Upper lobe of left lung (tissue), 4 donors: ENCODE measurements at regions not wholly inside any gene's neighbourhood (a gene's known extent, or its start where the extent isn't known, plus 50 kb on each side); places are given as distances from the start of the nearest gene placed in this dataset.

Source experiments
- POLR2A ChIP-seq, 4 donors: fragments of 450-650 bp; IDR thresholded peaks; one replicate each; pipeline ENCODE4 v1.5.1; 2016 to 2017; ENCODE audit warnings: antibody characterized with exemption in 4 of 4, mild to moderate bottlenecking in 2 of 4
- POLR2AphosphoS5 ChIP-seq, 2 donors: sonication (generic); formaldehyde crosslinking; IDR thresholded peaks; one replicate each; pipeline ENCODE4 v1.5.1; 2017; ENCODE audit warnings: antibody characterized with exemption in 2 of 2
- TF ChIP-seq, protein P1 (sequence below), 6 experiments: fragments of 450-650 bp in 4 of 6; fragments of 200-600 bp in 2 of 6; sonication (generic) in 2 of 6; IDR thresholded peaks; one replicate each; pipeline ENCODE4 v1.5.1; 2016 to 2019; ENCODE audit warnings: antibody characterized with exemption in 6 of 6

DNA sequence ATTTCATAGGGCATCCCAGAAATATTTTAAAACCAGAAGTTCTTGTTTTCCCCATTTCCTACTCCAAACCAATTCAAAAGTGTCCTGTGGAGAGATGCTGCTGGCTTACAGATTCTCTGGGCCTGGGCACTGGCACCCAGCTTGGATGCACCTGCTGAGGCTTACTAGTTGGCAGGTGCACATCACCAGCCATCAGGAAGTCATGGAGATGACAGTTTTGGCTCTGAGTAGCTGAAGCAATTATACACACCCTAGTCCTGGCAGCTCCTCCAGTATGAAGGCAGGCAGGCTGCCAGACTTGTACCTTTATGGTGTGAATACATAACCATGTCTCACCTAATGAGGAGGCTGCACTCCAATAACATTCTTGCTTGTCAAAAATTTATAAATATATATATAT lies 276.6 kb upstream of the GHITM start:
- no peak for TF ChIP-seq POLR2AphosphoS5 (IDR thresholded peaks at IDR 0.05)
- TF ChIP-seq POLR2A (IDR thresholded peaks at IDR 0.05), result no peak
- TF ChIP-seq, protein P1, sequence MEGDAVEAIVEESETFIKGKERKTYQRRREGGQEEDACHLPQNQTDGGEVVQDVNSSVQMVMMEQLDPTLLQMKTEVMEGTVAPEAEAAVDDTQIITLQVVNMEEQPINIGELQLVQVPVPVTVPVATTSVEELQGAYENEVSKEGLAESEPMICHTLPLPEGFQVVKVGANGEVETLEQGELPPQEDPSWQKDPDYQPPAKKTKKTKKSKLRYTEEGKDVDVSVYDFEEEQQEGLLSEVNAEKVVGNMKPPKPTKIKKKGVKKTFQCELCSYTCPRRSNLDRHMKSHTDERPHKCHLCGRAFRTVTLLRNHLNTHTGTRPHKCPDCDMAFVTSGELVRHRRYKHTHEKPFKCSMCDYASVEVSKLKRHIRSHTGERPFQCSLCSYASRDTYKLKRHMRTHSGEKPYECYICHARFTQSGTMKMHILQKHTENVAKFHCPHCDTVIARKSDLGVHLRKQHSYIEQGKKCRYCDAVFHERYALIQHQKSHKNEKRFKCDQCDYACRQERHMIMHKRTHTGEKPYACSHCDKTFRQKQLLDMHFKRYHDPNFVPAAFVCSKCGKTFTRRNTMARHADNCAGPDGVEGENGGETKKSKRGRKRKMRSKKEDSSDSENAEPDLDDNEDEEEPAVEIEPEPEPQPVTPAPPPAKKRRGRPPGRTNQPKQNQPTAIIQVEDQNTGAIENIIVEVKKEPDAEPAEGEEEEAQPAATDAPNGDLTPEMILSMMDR (IDR thresholded peaks at IDR 0.05), result no peak
